Liver (tissue), 8 donors: ENCODE measurements at regions not wholly inside any gene's neighbourhood (a gene's known extent, or its start where the extent isn't known, plus 50 kb on each side); places are given as distances from the start of the nearest gene placed in this dataset.

Source experiments
- DNase-seq: peaks from one replicate; pipeline ENCODE4 v3.0.0-alpha.2; 2017; ENCODE audit warnings: low spot score
- H3K27ac ChIP-seq, 2 donors: one replicate each; pipeline ENCODE4 v1.7.0; 2013; ENCODE audit warnings: inconsistent platforms in 2 of 2, low read length in 2 of 2, control low read depth in 1 of 2, low read depth in 1 of 2, mild to moderate bottlenecking in 1 of 2
- H3K27me3 ChIP-seq, 4 donors: one replicate each; pipeline versions ENCODE4 v1.6.1 to v1.7.0; 2013; ENCODE audit warnings: low read length in 3 of 4, inconsistent platforms in 1 of 4, mild to moderate bottlenecking in 1 of 4, moderate library complexity in 1 of 4; ENCODE audit not compliant: control insufficient read depth in 4 of 4, insufficient read depth in 4 of 4
- H3K36me3 ChIP-seq, 4 donors: one replicate each; pipeline versions ENCODE4 v1.6.1 to v1.7.0; 2013; ENCODE audit warnings: low read length in 3 of 4, mild to moderate bottlenecking in 3 of 4, low read depth in 1 of 4, moderate library complexity in 1 of 4; ENCODE audit not compliant: control insufficient read depth in 4 of 4, insufficient read depth in 3 of 4
- H3K4me1 ChIP-seq, 4 donors: one replicate each; pipeline versions ENCODE4 v1.6.1 to v1.7.0; 2013; ENCODE audit warnings: low read length in 3 of 4, mild to moderate bottlenecking in 3 of 4, moderate library complexity in 1 of 4; ENCODE audit not compliant: control insufficient read depth in 4 of 4, insufficient read depth in 4 of 4
- H3K4me3 ChIP-seq, 3 donors: one replicate each; pipeline versions ENCODE4 v1.6.1 to v1.7.0; 2013; ENCODE audit warnings: low read length in 3 of 3, control low read depth in 1 of 3, low read depth in 1 of 3, mild to moderate bottlenecking in 1 of 3
- H3K9ac ChIP-seq, 2 donors: one replicate each; pipeline ENCODE4 v1.7.0; 2013; ENCODE audit warnings: low read length in 2 of 2, mild to moderate bottlenecking in 2 of 2, moderate library complexity in 2 of 2, control low read depth in 1 of 2, low read depth in 1 of 2
- H3K9me3 ChIP-seq, 4 donors: one replicate each; pipeline versions ENCODE4 v1.6.1 to v1.7.0; 2013; ENCODE audit warnings: low read length in 3 of 4; ENCODE audit not compliant: control insufficient read depth in 4 of 4
- ATF3 ChIP-seq: IDR thresholded peaks from 2 replicates; pipeline ENCODE4 v1.6.1; 2016; ENCODE audit warnings: antibody characterized with exemption
- CTCF ChIP-seq: fragments of 150-350 bp; IDR thresholded peaks from 2 replicates; pipeline ENCODE4 v1.5.1; 2017; ENCODE audit warnings: improper control_type of control experiment, low read depth, low read length; ENCODE audit not compliant: missing input control
- EGR1 ChIP-seq, 2 donors: IDR thresholded peaks; 2 replicates each; pipeline ENCODE4 v1.6.1; 2016 to 2018; ENCODE audit warnings: antibody characterized with exemption in 2 of 2, low read depth in 2 of 2
- FOXA1 ChIP-seq: IDR thresholded peaks from 2 replicates; pipeline ENCODE4 v1.6.1; 2016; ENCODE audit warnings: antibody characterized with exemption
- FOXA2 ChIP-seq: IDR thresholded peaks from 2 replicates; pipeline ENCODE4 v1.6.1; 2016; ENCODE audit warnings: antibody characterized with exemption
- GABPA ChIP-seq, 2 donors: IDR thresholded peaks in 1 of 2; conservative IDR thresholded peaks in 1 of 2; 2 replicates each; pipeline ENCODE4 v1.6.1; 2016; ENCODE audit warnings: antibody characterized with exemption in 2 of 2, mild to moderate bottlenecking in 1 of 2, moderate library complexity in 1 of 2
- HNF4A ChIP-seq, 2 donors: conservative IDR thresholded peaks; 2 replicates each; pipeline ENCODE4 v1.6.1; 2016; ENCODE audit warnings: antibody characterized with exemption in 2 of 2, mild to moderate bottlenecking in 2 of 2
- HNF4G ChIP-seq: IDR thresholded peaks from 2 replicates; pipeline ENCODE4 v1.6.1; 2016; ENCODE audit warnings: antibody characterized with exemption
- JUND ChIP-seq, 2 donors: IDR thresholded peaks; 2 replicates each; pipeline ENCODE4 v1.6.1; 2016; ENCODE audit warnings: antibody characterized with exemption in 2 of 2
- MAX ChIP-seq: IDR thresholded peaks from 2 replicates; pipeline ENCODE4 v1.6.1; 2016; ENCODE audit warnings: antibody characterized with exemption
- NR2F2 ChIP-seq: IDR thresholded peaks from 2 replicates; pipeline ENCODE4 v1.6.1; 2016; ENCODE audit warnings: antibody characterized with exemption
- RAD21 ChIP-seq, 2 donors: IDR thresholded peaks; 2 replicates each; pipeline ENCODE4 v1.6.1; 2016; ENCODE audit warnings: antibody characterized with exemption in 2 of 2, mild to moderate bottlenecking in 2 of 2
- REST ChIP-seq: IDR thresholded peaks from 2 replicates; pipeline ENCODE4 v1.6.1; 2016; ENCODE audit warnings: antibody characterized with exemption, mild to moderate bottlenecking
- RXRA ChIP-seq, 2 donors: IDR thresholded peaks; 2 replicates each; pipeline ENCODE4 v1.6.1; 2017 to 2018; ENCODE audit warnings: antibody characterized with exemption in 2 of 2, mild to moderate bottlenecking in 1 of 2
- SP1 ChIP-seq: IDR thresholded peaks from 2 replicates; pipeline ENCODE4 v1.6.1; 2018; ENCODE audit warnings: antibody characterized with exemption, mild to moderate bottlenecking
- TAF1 ChIP-seq: conservative IDR thresholded peaks from 2 replicates; pipeline ENCODE4 v1.6.1; 2016; ENCODE audit warnings: antibody characterized with exemption, mild to moderate bottlenecking
- YY1 ChIP-seq: IDR thresholded peaks from 2 replicates; pipeline ENCODE4 v1.6.1; 2016; ENCODE audit warnings: antibody characterized with exemption, mild to moderate bottlenecking
- WGBS: extraction: QIAGEN DNeasy Blood & Tissue Kit; methylation state at CpG from one replicate; pipeline ENCODE4 v1.1.7; 2013; 5-methylcytosine and 5-hydroxymethylcytosine counted together
- TF ChIP-seq, protein P1 (sequence below): IDR thresholded peaks from 2 replicates; pipeline ENCODE4 v1.6.1; 2016; ENCODE audit warnings: antibody characterized with exemption
- donor health status: healthy.
- donor health status: healthy.
- donor health status: healthy.
- donor health status: healthy.
- donor health status: healthy.

- Histone ChIP-seq H3K9me3 (no peaks in the 10 kb centered on the region), H3K9ac (no peak overlapping the region), H3K4me1 (no peaks in the 10 kb centered on the region), H3K36me3 (no peaks in the 10 kb centered on the region), H3K4me3 (no peak overlapping the region), H3K27ac (no peak overlapping the region), H3K27me3 (no peaks in the 10 kb centered on the region)
- no peak for TF ChIP-seq NR2F2
- TF ChIP-seq REST = no peak
- no peak for TF ChIP-seq EGR1 (IDR thresholded peaks at IDR 0.05; ENCODE audit: low read depth in 2 of 2)
- TF ChIP-seq TAF1 = no peak
- no peak for TF ChIP-seq CTCF
- no peak for TF ChIP-seq MAX
- no peak for TF ChIP-seq HNF4G
- TF ChIP-seq GABPA (IDR thresholded peaks at IDR 0.05 in 1 of 2, conservative IDR thresholded peaks at IDR 0.05 in 1 of 2) = no peak
- TF ChIP-seq RAD21 (IDR thresholded peaks at IDR 0.05) = no peak
- TF ChIP-seq RXRA (IDR thresholded peaks at IDR 0.05) = no peak
- TF ChIP-seq, protein P1, sequence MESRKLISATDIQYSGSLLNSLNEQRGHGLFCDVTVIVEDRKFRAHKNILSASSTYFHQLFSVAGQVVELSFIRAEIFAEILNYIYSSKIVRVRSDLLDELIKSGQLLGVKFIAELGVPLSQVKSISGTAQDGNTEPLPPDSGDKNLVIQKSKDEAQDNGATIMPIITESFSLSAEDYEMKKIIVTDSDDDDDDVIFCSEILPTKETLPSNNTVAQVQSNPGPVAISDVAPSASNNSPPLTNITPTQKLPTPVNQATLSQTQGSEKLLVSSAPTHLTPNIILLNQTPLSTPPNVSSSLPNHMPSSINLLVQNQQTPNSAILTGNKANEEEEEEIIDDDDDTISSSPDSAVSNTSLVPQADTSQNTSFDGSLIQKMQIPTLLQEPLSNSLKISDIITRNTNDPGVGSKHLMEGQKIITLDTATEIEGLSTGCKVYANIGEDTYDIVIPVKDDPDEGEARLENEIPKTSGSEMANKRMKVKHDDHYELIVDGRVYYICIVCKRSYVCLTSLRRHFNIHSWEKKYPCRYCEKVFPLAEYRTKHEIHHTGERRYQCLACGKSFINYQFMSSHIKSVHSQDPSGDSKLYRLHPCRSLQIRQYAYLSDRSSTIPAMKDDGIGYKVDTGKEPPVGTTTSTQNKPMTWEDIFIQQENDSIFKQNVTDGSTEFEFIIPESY = no peak
- TF ChIP-seq FOXA2 = no peak
- TF ChIP-seq ATF3 = no peak
- no peak for TF ChIP-seq FOXA1
- no peak for TF ChIP-seq SP1
- TF ChIP-seq YY1 = no peak
- TF ChIP-seq HNF4A (conservative IDR thresholded peaks at IDR 0.05) = no peak
- no peak for TF ChIP-seq JUND (IDR thresholded peaks at IDR 0.05)
- 78% methylated on average over 18 of the region's 18 CpGs for WGBS
- DNase-seq = no peak
Measured at GRCh38 chr17:73759734-73760438, 115.6 kb upstream of the SDK2 start.
